ENCODE measurements at regions not wholly inside any gene's neighbourhood (a gene's known extent, or its start where the extent isn't known, plus 50 kb on each side); places are given as distances from the start of the nearest gene placed in this dataset.

DNA sequence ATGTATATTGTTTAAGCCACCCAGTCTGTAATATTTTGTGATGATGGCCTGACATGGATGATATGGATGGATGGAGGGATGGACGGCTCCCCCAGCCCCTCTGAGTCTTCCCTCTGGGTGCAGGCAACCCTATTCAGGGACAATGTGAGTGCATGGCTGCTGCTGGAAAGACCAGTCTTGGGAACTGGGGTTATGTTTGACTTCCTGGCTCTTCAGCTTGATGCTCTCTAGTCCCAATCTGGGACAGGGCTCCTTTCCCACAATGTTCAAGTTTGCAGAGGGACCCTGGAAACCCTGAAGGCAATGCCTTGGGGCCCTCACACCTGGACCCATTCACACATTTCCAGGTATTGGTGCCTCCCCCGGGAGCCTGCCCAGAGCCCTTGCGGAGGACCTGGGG lies 52.3 kb upstream of the RET start:
- FAIRE-seq, result no peak

DNA sequence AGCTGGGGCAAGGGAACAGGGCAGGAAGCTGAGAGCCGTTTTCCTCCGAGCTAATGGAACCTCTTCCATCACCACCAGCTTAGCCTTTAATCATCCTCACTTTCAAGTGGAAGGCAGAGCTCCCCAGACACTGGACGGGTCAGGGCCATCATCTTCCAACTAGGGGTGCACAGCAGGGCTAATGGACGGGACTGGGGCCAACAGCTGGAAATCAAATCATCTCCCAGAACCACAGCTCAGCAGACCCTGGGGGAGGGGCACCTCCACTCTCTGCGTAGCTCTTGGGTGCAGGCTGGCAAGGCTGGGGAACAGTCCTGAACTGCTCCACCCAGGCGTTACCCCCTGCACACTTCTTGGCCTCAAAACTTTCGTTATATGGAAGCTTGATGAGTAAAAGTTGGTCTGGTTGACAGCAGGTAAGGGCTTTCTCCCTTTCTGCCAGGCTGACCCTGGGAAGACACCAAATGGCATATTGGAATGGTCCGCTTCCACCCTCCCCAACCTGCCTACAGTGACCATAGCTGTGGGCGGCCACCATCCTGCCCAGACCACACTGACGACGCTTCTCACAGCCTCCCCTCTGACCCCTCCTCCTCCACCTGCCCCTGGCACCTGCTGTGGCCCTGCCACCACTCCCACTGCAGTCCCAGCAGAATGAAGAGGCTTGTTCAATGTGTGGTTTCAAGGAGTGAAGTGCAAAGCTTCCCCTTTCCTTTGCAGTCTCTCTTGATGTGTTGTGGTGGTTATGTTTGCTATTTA lies 51.7 kb upstream of the RET start:
- no peak for FAIRE-seq

- FAIRE-seq, result no peak
Observed at GRCh38 chr10:43026039-43026973, 50.6 kb upstream of the RET start.
